NCI-H2171 (cell line): ENCODE measurements at regions not wholly inside any gene's neighbourhood (a gene's known extent, or its start where the extent isn't known, plus 50 kb on each side); places are given as distances from the start of the nearest gene placed in this dataset.
"Not testable (repeated sequence)": the region's sequence is repeated elsewhere in the genome, so short reads cannot be mapped to it uniquely, and the experiment has no call there.

ENCODE experiments used
- DNase-seq: peaks from one replicate; lab custom pipeline; 2025; lab: John Stamatoyannopoulos, UW

GRCh38 chr10:85012305-85012704 is 683.9 kb downstream of the CCSER2 start:
- peak; percentile 78 for DNase-seq

GRCh38 chr10:85026878-85027467 is 698.6 kb downstream of the CCSER2 start:
- no peak for DNase-seq

GRCh38 chr10:85032981-85033380 is 704.6 kb downstream of the CCSER2 start:
- DNase-seq, result no peak

GRCh38 chr10:85036661-85037060 is 708.3 kb downstream of the CCSER2 start:
- no peak for DNase-seq

GRCh38 chr10:85039311-85039710 is 710.9 kb downstream of the CCSER2 start:
- DNase-seq, result no peak

- no peak for DNase-seq
Measured at GRCh38 chr10:85043207-85043606, 714.8 kb downstream of the CCSER2 start.

- peak; percentile 38 for DNase-seq
Measured at GRCh38 chr10:85045046-85045445, 716.7 kb downstream of the CCSER2 start.

GRCh38 chr10:85047170-85047834 is 718.9 kb downstream of the CCSER2 start:
- DNase-seq, result no peak

GRCh38 chr10:85047979-85048378 is 719.6 kb downstream of the CCSER2 start:
- DNase-seq, result no peak

- no peak for DNase-seq
Measured at GRCh38 chr10:85048644-85049043, 720.3 kb downstream of the CCSER2 start.

- DNase-seq, result no peak
Measured at GRCh38 chr10:85060944-85061343, 732.6 kb downstream of the CCSER2 start.

GRCh38 chr10:85061401-85061800 is 733.0 kb downstream of the CCSER2 start:
- no peak for DNase-seq

- DNase-seq, result no peak
Measured at GRCh38 chr10:85067955-85068354, 739.6 kb downstream of the CCSER2 start.

GRCh38 chr10:85080934-85081333 is 752.5 kb downstream of the CCSER2 start:
- DNase-seq, result no peak

GRCh38 chr10:85098835-85099521 is 770.6 kb downstream of the CCSER2 start:
- no peak for DNase-seq

GRCh38 chr10:85100495-85100894 is 772.1 kb downstream of the CCSER2 start:
- no peak for DNase-seq

GRCh38 chr10:85105614-85106255 is 777.3 kb downstream of the CCSER2 start:
- DNase-seq, result no peak

GRCh38 chr10:85111271-85111670 is 782.9 kb downstream of the CCSER2 start:
- DNase-seq, result no peak

- DNase-seq, result peak; percentile 4
Measured at GRCh38 chr10:85124603-85125051, 796.2 kb downstream of the CCSER2 start.

GRCh38 chr10:85137253-85137652 is 808.9 kb downstream of the CCSER2 start:
- DNase-seq, result no peak

GRCh38 chr10:85138046-85138445 is 809.7 kb downstream of the CCSER2 start:
- no peak for DNase-seq

- DNase-seq, result no peak
Measured at GRCh38 chr10:85139124-85139523, 810.7 kb downstream of the CCSER2 start.

- not testable (repeated sequence) for DNase-seq
Measured at GRCh38 chr10:85141520-85141919, 813.1 kb downstream of the CCSER2 start.
